ENCODE measurements at regions not wholly inside any gene's neighbourhood (a gene's known extent, or its start where the extent isn't known, plus 50 kb on each side); places are given as distances from the start of the nearest gene placed in this dataset.

- in situ Hi-C loops (cut with MboI; ENCODE audit: low pct_unique_long_range_greater_than_20kb, low sequenced_read_pairs, unreplicated experiment): no loop called here
- DNase-seq (ENCODE audit: low spot score): peak; percentile 3
- TF ChIP-seq CTCF (IDR thresholded peaks at IDR 0.05; ENCODE audit: extremely low read depth, insufficient read depth, missing control alignments): no peak
These were observed 218.2 kb upstream of the ADGRL2 start for GRCh38 chr1:81582467-81582986.

GRCh38 chr1:81578867-81579266 lies 221.9 kb upstream of the ADGRL2 start:
- no peak for TF ChIP-seq CTCF (IDR thresholded peaks at IDR 0.05; ENCODE audit: extremely low read depth, insufficient read depth, missing control alignments)
- in situ Hi-C loops (cut with MboI; ENCODE audit: low pct_unique_long_range_greater_than_20kb, low sequenced_read_pairs, unreplicated experiment): no loop called here
- no peak for DNase-seq (ENCODE audit: low spot score)

GRCh38 chr1:81577004-81577697 lies 223.6 kb upstream of the ADGRL2 start:
- in situ Hi-C loops (cut with MboI; ENCODE audit: low pct_unique_long_range_greater_than_20kb, low sequenced_read_pairs, unreplicated experiment): no loop called here
- DNase-seq (ENCODE audit: low spot score): no peak
- no peak for TF ChIP-seq CTCF (IDR thresholded peaks at IDR 0.05; ENCODE audit: extremely low read depth, insufficient read depth, missing control alignments)

- in situ Hi-C loops (cut with MboI; ENCODE audit: low pct_unique_long_range_greater_than_20kb, low sequenced_read_pairs, unreplicated experiment): no loop called here
- no peak for TF ChIP-seq CTCF (IDR thresholded peaks at IDR 0.05; ENCODE audit: extremely low read depth, insufficient read depth, missing control alignments)
- DNase-seq (ENCODE audit: low spot score): no peak
These were observed 226.3 kb upstream of the ADGRL2 start for GRCh38 chr1:81574408-81574807.

- no peak for DNase-seq (ENCODE audit: low spot score)
- in situ Hi-C loops (cut with MboI; ENCODE audit: low pct_unique_long_range_greater_than_20kb, low sequenced_read_pairs, unreplicated experiment): no loop called here
- no peak for TF ChIP-seq CTCF (IDR thresholded peaks at IDR 0.05; ENCODE audit: extremely low read depth, insufficient read depth, missing control alignments)
These were observed 227.3 kb upstream of the ADGRL2 start for GRCh38 chr1:81573458-81573857.

- in situ Hi-C loops (cut with MboI; ENCODE audit: low pct_unique_long_range_greater_than_20kb, low sequenced_read_pairs, unreplicated experiment): no loop called here
- TF ChIP-seq CTCF (IDR thresholded peaks at IDR 0.05; ENCODE audit: extremely low read depth, insufficient read depth, missing control alignments): no peak
- no peak for DNase-seq (ENCODE audit: low spot score)
These were observed 228.8 kb upstream of the ADGRL2 start for GRCh38 chr1:81571946-81572345.

All from GM13977 (cell line).